Neural cell (in vitro differentiated cells): ENCODE measurements at regions not wholly inside any gene's neighbourhood (a gene's known extent, or its start where the extent isn't known, plus 50 kb on each side); places are given as distances from the start of the nearest gene placed in this dataset.

Experiments used
- H2AFZ ChIP-seq: fragments of 200-600, 300-800 bp; sonication (generic), shearing (Covaris generic); 2 replicates; pipeline ENCODE4 v1.6.0; 2014; ENCODE audit warnings: low read depth, mild to moderate bottlenecking, antibody characterized with exemption, low read length, moderate library complexity
- H3F3A ChIP-seq: fragments of 200-600 bp; shearing (Covaris generic); 2 replicates; pipeline ENCODE4 v1.6.1; 2016; ENCODE audit warnings: mild to moderate bottlenecking, moderate library complexity, mixed read lengths, antibody characterized with exemption, low read length; ENCODE audit not compliant: insufficient read depth, poor library complexity, severe bottlenecking
- H3K27ac ChIP-seq: fragments of 200-600, 300-800 bp; sonication (generic), shearing (Covaris generic); 2 replicates; pipeline ENCODE4 v1.5.1; 2014; ENCODE audit warnings: mild to moderate bottlenecking, low read length, moderate library complexity
- H3K27me3 ChIP-seq: fragments of 300-800, 200-600 bp; sonication (generic), shearing (Covaris generic); 2 replicates; pipeline ENCODE4 v1.6.0; 2014; ENCODE audit warnings: mild to moderate bottlenecking, low read depth, low read length, moderate library complexity; ENCODE audit not compliant: insufficient read depth
- H3K36me3 ChIP-seq: fragments of 300-800, 200-600 bp; sonication (generic), shearing (Covaris generic); 2 replicates; pipeline ENCODE4 v1.5.1; 2014; ENCODE audit warnings: mild to moderate bottlenecking, antibody characterized with exemption, low read length, moderate library complexity; ENCODE audit not compliant: insufficient read depth
- H3K4me2 ChIP-seq: fragments of 300-800, 200-600 bp; sonication (generic), shearing (Covaris generic); 2 replicates; pipeline ENCODE4 v1.6.0; 2014; ENCODE audit warnings: mild to moderate bottlenecking, low read length
- H3K4me3 ChIP-seq: fragments of 300-800, 200-600 bp; sonication (generic), shearing (Covaris generic); 2 replicates; pipeline ENCODE4 v1.5.1; 2014; ENCODE audit warnings: mild to moderate bottlenecking, low read length, moderate library complexity
- H3K79me2 ChIP-seq: fragments of 200-600 bp; shearing (Covaris generic); replicated peaks from 2 replicates; pipeline ENCODE4 v1.6.0; 2014; ENCODE audit warnings: mild to moderate bottlenecking, low read length, moderate library complexity; ENCODE audit not compliant: insufficient read depth
- H3K9ac ChIP-seq: fragments of 300-800, 200-600 bp; sonication (generic), shearing (Covaris generic); 2 replicates; pipeline ENCODE4 v1.6.1; 2016; ENCODE audit warnings: mild to moderate bottlenecking, low read length, mixed read lengths
- H3K9me2 ChIP-seq: fragments of 200-600 bp; shearing (Covaris generic); 2 replicates; pipeline ENCODE4 v1.6.1; 2016; ENCODE audit warnings: mild to moderate bottlenecking, low read length, mixed read lengths; ENCODE audit not compliant: insufficient read depth
- H3K9me3 ChIP-seq: fragments of 200-600, 300-800 bp; sonication (generic), shearing (Covaris generic); 2 replicates; pipeline ENCODE4 v1.6.1; 2016; ENCODE audit warnings: mild to moderate bottlenecking, mixed run types, low read length, moderate library complexity, mixed read lengths
- H4K20me1 ChIP-seq: fragments of 200-600 bp; shearing (Covaris generic); 2 replicates; pipeline ENCODE4 v1.6.1; 2016; ENCODE audit warnings: mild to moderate bottlenecking, mixed run types; ENCODE audit not compliant: insufficient read depth
- EP300 ChIP-seq: fragments of 450-650 bp; conservative IDR thresholded peaks from 2 replicates; pipeline ENCODE4 v1.6.1; 2014; ENCODE audit warnings: antibody characterized with exemption, mild to moderate bottlenecking, moderate library complexity; ENCODE audit not compliant: poor library complexity, severe bottlenecking
- EZH2 ChIP-seq: fragments of 200-600, 300-800 bp; shearing (Covaris generic), sonication (generic); IDR thresholded peaks from 2 replicates; pipeline ENCODE4 v1.6.1; 2014; ENCODE audit warnings: antibody characterized with exemption, low read length, borderline replicate concordance, mild to moderate bottlenecking; ENCODE audit not compliant: insufficient read depth, poor library complexity, severe bottlenecking
- MXI1 ChIP-seq: fragments of 450-650 bp; conservative IDR thresholded peaks from 2 replicates; pipeline ENCODE4 v1.6.1; 2014; ENCODE audit warnings: antibody characterized with exemption, mild to moderate bottlenecking; ENCODE audit not compliant: poor library complexity, severe bottlenecking
- POLR2AphosphoS5 ChIP-seq: IDR thresholded peaks from 2 replicates; pipeline ENCODE4 v1.6.1; 2012
- RAD21 ChIP-seq: fragments of 450-650 bp; conservative IDR thresholded peaks from 2 replicates; pipeline ENCODE4 v1.6.1; 2014; ENCODE audit warnings: antibody characterized with exemption, mild to moderate bottlenecking, moderate library complexity
- SMC3 ChIP-seq: fragments of 450-650 bp; conservative IDR thresholded peaks from 2 replicates; pipeline ENCODE4 v1.6.1; 2014; ENCODE audit warnings: antibody characterized with exemption, mild to moderate bottlenecking, moderate library complexity; ENCODE audit not compliant: poor library complexity
- TAF1 ChIP-seq: IDR thresholded peaks from 2 replicates; pipeline ENCODE4 v1.6.1; 2012; ENCODE audit warnings: low read depth
- TF ChIP-seq, protein P1 (sequence below): IDR thresholded peaks from 2 replicates; pipeline ENCODE4 v1.6.1; 2012; ENCODE audit warnings: borderline replicate concordance
- TF ChIP-seq, protein P2 (sequence below): fragments of 450-650 bp; IDR thresholded peaks from 2 replicates; pipeline ENCODE4 v1.5.1; 2014; ENCODE audit warnings: antibody characterized with exemption, mild to moderate bottlenecking, moderate library complexity; ENCODE audit not compliant: poor library complexity, severe bottlenecking

DNA sequence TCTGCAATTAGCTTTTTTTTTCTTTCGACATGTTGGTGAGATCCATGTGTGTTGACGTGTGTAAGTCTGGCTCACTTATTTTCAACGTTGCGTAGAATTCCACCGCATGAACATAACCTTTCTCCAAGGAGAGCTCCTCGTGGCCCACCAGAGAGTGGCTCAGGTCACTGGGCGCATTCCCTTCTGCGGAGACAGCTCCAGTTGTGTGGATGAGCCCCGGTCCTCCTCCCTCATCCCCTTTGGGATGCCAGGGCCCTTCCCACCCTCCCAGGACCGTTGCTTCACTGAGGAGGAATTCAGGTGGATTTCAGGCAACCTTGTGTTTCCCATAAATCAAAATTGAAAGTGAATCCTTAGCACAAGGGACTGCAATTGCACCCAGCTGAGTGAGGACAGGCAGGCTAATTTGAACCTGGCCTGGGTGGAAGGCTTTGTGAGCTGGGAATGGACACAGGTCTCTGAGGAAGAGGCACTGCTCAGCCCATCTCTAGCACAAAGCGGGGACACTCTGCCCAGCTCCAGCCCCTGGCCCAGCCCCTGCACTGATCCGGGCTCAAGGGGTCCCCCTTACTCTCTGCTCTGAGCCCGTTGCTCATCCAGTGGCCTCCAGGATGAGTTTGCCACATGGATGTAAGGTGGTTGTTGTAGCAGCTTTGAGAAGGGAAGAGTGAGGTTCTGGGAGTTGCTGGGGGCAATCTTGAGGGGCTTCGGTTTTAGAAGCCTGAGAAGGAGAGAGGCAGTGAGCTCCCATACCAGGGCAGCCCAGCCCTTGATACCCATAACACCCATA lies 57.8 kb upstream of the HAAO start:
- Histone ChIP-seq H3K9ac (no peak overlapping the region), H3K36me3 (no peaks in the 10 kb centered on the region), H3K79me2 (no peaks in the 10 kb centered on the region), H3K9me2 (no peaks in the 10 kb centered on the region), H3K4me3 (no peak overlapping the region), H3F3A (no peaks in the 10 kb centered on the region), H3K27me3 (no peaks in the 10 kb centered on the region), H3K27ac (no peak overlapping the region), H4K20me1 (no peaks in the 10 kb centered on the region), H2AFZ (no peak overlapping the region), H3K9me3 (no peaks in the 10 kb centered on the region), H3K4me2 (no peak overlapping the region)
- TF ChIP-seq EP300 (no peak), TAF1 (no peak), EZH2 (no peak), MXI1 (no peak), RAD21 (no peak), SMC3 (no peak)
- TF ChIP-seq, protein P1, sequence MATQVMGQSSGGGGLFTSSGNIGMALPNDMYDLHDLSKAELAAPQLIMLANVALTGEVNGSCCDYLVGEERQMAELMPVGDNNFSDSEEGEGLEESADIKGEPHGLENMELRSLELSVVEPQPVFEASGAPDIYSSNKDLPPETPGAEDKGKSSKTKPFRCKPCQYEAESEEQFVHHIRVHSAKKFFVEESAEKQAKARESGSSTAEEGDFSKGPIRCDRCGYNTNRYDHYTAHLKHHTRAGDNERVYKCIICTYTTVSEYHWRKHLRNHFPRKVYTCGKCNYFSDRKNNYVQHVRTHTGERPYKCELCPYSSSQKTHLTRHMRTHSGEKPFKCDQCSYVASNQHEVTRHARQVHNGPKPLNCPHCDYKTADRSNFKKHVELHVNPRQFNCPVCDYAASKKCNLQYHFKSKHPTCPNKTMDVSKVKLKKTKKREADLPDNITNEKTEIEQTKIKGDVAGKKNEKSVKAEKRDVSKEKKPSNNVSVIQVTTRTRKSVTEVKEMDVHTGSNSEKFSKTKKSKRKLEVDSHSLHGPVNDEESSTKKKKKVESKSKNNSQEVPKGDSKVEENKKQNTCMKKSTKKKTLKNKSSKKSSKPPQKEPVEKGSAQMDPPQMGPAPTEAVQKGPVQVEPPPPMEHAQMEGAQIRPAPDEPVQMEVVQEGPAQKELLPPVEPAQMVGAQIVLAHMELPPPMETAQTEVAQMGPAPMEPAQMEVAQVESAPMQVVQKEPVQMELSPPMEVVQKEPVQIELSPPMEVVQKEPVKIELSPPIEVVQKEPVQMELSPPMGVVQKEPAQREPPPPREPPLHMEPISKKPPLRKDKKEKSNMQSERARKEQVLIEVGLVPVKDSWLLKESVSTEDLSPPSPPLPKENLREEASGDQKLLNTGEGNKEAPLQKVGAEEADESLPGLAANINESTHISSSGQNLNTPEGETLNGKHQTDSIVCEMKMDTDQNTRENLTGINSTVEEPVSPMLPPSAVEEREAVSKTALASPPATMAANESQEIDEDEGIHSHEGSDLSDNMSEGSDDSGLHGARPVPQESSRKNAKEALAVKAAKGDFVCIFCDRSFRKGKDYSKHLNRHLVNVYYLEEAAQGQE = no peak
- TF ChIP-seq, protein P2, sequence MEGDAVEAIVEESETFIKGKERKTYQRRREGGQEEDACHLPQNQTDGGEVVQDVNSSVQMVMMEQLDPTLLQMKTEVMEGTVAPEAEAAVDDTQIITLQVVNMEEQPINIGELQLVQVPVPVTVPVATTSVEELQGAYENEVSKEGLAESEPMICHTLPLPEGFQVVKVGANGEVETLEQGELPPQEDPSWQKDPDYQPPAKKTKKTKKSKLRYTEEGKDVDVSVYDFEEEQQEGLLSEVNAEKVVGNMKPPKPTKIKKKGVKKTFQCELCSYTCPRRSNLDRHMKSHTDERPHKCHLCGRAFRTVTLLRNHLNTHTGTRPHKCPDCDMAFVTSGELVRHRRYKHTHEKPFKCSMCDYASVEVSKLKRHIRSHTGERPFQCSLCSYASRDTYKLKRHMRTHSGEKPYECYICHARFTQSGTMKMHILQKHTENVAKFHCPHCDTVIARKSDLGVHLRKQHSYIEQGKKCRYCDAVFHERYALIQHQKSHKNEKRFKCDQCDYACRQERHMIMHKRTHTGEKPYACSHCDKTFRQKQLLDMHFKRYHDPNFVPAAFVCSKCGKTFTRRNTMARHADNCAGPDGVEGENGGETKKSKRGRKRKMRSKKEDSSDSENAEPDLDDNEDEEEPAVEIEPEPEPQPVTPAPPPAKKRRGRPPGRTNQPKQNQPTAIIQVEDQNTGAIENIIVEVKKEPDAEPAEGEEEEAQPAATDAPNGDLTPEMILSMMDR = no peak

DNA sequence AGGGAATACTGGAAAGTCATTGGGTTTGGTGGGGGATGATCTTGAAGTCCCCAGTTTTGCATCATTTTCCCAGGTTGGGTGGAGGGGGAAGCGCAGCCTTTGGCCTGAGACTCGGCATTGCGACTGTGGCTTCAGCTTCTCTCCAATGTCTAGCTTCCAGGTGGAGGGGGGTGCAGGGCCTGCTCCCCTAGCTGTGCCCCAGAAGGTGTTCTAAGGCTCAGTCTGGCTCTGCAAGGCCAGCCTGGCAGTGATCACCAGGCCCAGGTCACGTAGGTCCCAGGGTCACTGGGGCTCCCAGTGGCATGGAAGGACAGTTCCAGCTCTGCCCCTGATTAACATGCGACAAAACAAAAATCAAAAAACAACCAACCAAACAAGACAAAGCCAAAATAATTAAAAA lies 56.9 kb upstream of the HAAO start:
- H3K9me2 ChIP-seq = no peaks in the 10 kb centered on the region
- no peaks in the 10 kb centered on the region for H3F3A ChIP-seq
- no peaks in the 10 kb centered on the region for H3K27me3 ChIP-seq
- H3K9ac ChIP-seq = no peak overlapping the region
- H3K27ac ChIP-seq = no peak overlapping the region
- no peak overlapping the region for H2AFZ ChIP-seq
- H3K79me2 ChIP-seq = no peaks in the 10 kb centered on the region
- no peak overlapping the region for H3K4me2 ChIP-seq
- H3K4me3 ChIP-seq = no peak overlapping the region
- H4K20me1 ChIP-seq = no peaks in the 10 kb centered on the region
- TF ChIP-seq POLR2AphosphoS5 (no peak), EZH2 (no peak), MXI1 (no peak), RAD21 (no peak), EP300 (no peak), TAF1 (no peak), SMC3 (no peak)
- TF ChIP-seq, protein P2 = no peak
- TF ChIP-seq, protein P1 = no peak
- no peaks in the 10 kb centered on the region for H3K36me3 ChIP-seq
- no peaks in the 10 kb centered on the region for H3K9me3 ChIP-seq
